GM19467 (cell line): ENCODE measurements at regions not wholly inside any gene's neighbourhood (a gene's known extent, or its start where the extent isn't known, plus 50 kb on each side); places are given as distances from the start of the nearest gene placed in this dataset.

ENCODE experiments used
- ATAC-seq: cut with Tn5 transposase; IDR thresholded peaks from one replicate; pipeline ENCODE4 v1.9.1; 2021; ENCODE audit warnings: mild to moderate bottlenecking, moderate library complexity; ENCODE audit not compliant: unreplicated experiment

GRCh38 chr14:86601813-86602212 is 1071.9 kb downstream of the FLRT2 start:
- no peak for ATAC-seq

DNA sequence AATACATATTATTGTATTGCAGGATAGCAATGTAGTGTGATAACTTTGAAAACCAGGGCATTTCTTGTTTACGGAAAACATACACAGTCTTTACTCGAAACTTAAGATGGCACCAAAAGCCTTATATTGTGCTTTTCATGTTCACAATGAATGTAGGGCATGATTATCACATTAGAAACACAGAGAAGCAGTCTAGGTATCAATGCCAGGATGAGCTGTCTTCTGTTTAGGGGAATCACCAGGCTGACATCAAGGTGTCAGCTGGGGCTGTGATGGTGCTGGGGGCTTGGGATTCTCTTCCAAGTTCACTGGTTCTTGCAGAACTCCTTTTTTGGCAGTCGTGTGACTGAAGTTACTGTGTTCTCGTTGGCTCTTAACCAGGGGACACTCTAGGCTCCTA is 1067.3 kb downstream of the FLRT2 start:
- ATAC-seq = no peak

GRCh38 chr14:86596024-86596423 is 1066.1 kb downstream of the FLRT2 start:
- ATAC-seq = no peak

DNA sequence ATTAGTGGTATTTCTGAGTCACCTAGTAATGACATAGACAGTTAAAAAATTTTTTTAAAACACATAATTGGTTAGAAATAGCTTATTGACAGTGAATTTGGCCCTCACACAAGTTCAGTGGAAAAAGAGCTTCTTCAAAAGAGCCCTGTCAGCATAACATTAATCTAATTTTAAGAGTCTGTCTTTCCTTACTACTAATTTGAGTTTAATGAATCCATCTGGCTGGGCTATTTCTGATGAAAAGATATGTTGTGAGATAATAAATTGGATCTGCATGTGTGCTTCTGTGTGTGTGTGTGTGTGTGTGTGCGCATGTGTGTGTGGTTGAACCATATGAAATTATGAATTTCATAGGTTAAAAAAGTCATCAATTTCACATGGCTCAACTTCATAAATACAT is 1045.2 kb downstream of the FLRT2 start:
- no peak for ATAC-seq

GRCh38 chr14:86574778-86575129 is 1044.8 kb downstream of the FLRT2 start:
- ATAC-seq = no peak

- ATAC-seq = no peak
Measured at GRCh38 chr14:86574051-86574777, 1044.3 kb downstream of the FLRT2 start.

DNA sequence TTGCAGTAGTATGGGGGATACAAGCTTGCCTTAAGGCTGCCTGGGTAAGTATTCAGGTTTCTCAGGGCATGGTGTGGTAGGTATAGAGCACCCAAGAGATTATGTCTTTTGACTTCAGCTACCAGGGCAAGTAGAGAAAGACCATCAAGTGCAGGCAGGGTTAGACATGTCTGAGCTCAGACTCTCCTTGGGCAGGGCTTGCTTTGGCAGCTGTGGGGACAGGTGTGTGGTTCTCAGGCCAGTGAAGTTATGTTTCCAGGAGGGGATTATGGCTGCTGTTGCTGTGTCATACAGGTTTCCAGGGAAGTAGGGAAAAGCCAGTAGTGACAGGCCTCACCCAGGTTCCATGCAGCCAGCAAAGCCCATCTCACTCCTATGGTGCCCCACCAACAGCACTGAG is 1040.4 kb downstream of the FLRT2 start:
- ATAC-seq = no peak

- ATAC-seq = no peak
Measured at GRCh38 chr14:86543521-86543920, 1013.6 kb downstream of the FLRT2 start.

GRCh38 chr14:86541972-86542371 is 1012.0 kb downstream of the FLRT2 start:
- no peak for ATAC-seq

DNA sequence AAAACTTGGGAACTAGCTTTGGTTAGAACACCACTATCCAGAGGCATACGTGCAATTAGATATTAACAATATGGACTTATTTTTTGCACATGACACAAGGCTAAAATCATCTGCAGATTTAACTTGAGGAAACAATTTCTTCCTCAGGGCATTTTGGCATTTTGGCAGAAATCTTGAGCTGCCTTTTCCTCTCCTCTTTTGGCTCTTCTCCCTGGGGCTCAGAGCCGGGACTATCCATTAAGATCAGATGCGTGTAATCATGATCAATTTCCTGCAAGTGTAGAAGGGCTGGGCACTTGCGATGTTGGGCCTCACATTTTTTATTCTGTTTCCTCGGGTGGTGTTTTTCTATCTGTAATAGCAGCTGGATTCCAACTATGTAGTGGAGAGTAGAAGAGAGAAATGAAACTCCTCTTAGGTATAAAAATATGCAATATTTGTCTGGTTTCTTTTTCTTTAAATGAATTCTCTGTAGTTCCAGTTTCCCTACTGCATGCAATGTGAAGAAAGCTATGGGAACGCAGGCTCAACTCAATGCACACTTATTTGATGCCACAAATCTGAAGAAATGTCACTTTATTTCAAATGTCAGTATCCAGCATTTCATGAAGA is 1010.8 kb downstream of the FLRT2 start:
- no peak for ATAC-seq

GRCh38 chr14:86539361-86540070 is 1009.6 kb downstream of the FLRT2 start:
- no peak for ATAC-seq

- ATAC-seq = no peak
Measured at GRCh38 chr14:86533834-86534233, 1003.9 kb downstream of the FLRT2 start.

DNA sequence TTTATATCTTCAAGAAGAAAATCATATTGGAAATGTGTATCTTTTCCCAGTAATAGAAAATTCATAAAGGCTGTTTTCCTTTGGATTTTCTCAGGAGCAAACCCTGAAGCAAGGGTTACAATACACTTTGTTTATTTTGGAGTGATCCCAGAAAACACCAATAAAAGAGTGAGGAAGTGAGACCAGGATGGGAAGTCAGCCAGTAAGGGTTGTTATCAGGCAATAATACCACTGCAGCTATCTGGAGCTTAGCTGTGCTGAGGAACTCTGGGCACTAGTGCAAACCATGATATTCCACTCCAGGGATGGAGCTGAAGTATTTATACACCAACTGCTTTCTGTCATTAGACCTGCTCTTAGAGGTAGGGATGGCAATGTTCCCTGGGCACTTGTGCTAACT is 1002.3 kb downstream of the FLRT2 start:
- no peak for ATAC-seq

DNA sequence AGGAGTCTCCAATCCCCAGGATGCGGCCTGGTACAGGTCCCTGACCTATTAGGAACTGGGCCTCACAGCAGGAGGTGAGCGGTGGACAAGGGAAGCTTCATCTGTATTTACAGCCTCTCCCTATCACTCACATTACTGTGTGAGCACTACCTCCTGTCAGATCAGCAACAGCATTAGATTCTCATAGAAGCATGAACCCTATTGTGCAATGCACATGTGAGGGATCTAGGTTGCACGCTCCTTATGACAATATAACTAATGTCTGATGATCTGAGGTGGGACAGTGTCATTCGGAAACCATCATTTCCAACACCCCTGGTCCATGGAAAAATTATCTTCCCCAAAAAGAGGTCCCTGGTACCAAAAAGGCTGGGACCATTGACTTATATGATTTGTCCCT is 1000.5 kb downstream of the FLRT2 start:
- no peak for ATAC-seq

DNA sequence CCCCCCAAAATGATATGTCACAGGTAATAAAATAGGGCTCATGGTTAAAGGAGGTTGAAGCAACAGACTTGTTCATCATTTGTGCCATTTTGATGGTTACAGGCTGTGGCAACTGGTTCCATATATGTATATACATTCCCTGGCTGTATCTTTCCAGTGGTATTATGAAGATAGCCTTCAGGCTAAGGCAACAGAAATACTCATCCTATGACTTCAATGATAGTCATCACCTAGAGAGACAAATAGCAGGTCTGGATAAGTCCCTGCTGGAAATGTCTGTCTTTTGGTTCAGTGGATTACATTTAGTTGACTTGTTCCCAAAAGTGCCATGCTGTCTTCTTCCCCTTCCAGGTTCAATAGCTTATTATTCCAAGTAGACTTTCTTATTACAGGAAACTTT is 997.4 kb downstream of the FLRT2 start:
- no peak for ATAC-seq

DNA sequence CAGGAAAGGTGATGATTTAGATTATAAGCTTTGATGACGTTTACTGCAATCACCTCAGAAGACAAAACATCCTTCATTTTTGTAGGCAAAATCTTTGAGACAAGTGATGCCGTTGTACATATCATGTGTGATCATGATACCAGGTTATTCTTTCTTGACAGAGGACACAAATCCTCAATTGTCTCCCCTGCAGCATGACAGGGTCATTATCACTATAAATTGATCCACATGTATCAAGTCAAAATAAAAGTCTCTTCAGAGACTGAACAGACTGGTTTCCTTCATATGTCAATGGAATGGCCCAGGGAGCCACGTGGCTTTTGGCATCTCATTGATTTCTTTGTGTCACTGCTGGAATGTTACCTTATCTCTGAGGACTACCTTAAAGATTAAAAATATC is 995.7 kb downstream of the FLRT2 start:
- no peak for ATAC-seq

- ATAC-seq = no peak
Measured at GRCh38 chr14:86521843-86522242, 991.9 kb downstream of the FLRT2 start.

DNA sequence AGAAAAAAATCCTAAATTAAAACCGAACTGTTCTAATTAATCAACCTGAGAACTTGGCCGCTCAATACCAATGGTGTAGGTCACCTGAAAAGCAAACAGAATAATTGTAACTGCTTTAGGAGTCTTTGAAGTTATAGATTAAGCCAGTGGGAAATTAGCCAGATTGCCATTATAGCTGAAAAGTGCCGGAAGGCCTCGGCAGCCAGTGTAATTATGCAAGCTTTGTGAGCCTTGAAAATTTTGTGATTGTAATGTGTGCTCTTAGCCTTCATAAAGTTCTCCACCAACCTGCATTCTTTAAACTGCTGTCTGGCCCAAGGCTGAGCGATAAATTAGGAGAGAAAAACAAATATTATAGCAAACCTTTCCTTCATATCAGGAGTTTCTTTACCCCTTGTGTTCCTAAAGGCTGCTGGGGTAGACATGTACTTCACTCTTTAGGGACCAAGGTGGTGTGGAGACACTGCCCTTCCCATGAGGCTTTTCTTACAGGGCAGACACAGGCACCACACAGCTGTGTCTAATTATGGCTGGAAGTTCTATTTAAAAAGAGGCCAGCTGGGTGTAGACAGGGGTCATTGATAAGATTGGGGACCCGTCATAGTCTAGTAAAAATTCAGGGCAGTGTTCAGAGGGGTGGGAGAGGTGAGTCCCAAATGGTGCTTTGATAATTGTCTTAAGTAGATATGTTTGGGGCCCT is 991.2 kb downstream of the FLRT2 start:
- ATAC-seq = no peak

GRCh38 chr14:86518298-86518697 is 988.4 kb downstream of the FLRT2 start:
- no peak for ATAC-seq

DNA sequence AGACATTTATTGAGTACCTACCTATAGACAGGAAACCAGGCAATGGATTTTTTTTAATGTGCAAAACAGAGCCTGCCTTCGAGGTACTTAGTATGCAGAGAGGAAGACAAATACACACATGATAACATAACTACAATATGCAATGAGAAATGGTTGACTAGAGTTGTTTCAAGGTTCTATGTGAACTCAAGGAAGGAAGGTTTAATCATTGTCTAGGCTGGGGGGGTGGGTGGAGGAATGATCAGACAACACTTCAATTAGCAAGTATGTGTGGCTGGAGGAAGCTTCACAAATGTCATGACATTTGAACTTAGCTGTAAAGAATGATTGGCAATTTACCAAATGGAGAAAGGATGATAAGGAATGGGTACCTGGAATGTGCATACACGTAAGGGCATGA is 985.3 kb downstream of the FLRT2 start:
- ATAC-seq = no peak

DNA sequence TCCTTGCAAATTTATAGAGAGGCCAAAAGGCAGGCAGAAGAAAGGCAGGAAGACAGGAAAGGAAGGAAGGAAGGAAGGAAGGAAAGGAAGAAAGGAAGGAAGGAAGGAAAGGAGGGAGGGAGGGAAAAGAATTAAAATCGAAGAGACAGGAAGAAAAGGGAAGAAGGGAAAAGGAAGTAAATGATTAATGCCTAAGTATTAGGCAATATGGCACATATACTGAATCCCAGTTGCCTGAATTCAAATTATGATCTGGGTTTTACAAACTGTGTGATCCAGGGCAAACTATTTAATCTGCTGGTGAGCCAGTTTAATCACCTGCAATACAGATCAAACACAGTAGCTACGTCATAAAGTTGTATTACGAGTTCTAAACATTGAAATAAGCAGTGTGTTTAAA is 983.6 kb downstream of the FLRT2 start:
- ATAC-seq = no peak

GRCh38 chr14:86513056-86513455 is 983.1 kb downstream of the FLRT2 start:
- no peak for ATAC-seq
